ENCODE measurements at regions not wholly inside any gene's neighbourhood (a gene's known extent, or its start where the extent isn't known, plus 50 kb on each side); places are given as distances from the start of the nearest gene placed in this dataset.

DNA sequence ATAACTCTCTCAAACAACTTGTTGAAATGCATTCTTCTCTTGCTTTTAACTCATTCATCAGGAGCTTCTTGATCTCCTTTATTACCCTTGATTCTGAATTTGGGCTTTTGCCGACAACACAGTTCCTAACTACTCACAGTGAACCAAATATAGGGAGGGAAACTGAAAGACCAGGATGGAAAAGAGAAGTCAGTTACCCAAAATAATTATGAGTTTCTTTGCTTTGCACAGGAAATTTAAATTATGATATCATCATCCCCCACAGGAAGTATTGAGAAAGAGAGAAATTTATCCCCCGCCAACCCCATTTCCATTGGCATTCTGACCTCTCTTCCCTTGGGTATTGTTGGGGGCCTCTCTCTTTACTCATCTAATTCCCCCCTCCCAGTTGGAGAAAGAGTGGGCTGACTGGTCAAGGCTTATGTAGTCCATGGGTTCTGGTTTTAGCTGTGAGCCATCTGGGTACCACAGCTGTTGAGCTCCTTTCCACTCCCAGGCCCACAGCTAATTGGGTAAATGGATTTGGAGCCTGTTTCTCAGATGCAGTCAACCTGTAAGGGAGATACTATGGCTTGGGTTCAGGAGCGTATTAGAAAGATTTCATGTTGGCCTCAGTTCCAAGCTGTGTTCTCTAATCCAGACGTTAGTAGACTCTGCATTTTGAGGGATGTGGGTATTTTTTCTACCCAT is 109.0 kb downstream of the FZD1 start:
- Mint-ChIP-seq H3K4me1 (ENCODE audit: low read depth) (peaks cover 5% of the 10 kb centered on the region), H3K4me3 (ENCODE audit: unreplicated experiment) (no peak overlapping the region), H3K27ac (ENCODE audit: unreplicated experiment) (no peak overlapping the region), H3K36me3 (ENCODE audit: low read depth) (no peaks in the 10 kb centered on the region), H3K27me3 (ENCODE audit: low read depth) (peaks cover 3% of the 10 kb centered on the region), H3K9me3 (ENCODE audit: low read depth) (no peaks in the 10 kb centered on the region)
- no peak for DNase-seq (ENCODE audit: low spot score)
- TF ChIP-seq, protein P1, sequence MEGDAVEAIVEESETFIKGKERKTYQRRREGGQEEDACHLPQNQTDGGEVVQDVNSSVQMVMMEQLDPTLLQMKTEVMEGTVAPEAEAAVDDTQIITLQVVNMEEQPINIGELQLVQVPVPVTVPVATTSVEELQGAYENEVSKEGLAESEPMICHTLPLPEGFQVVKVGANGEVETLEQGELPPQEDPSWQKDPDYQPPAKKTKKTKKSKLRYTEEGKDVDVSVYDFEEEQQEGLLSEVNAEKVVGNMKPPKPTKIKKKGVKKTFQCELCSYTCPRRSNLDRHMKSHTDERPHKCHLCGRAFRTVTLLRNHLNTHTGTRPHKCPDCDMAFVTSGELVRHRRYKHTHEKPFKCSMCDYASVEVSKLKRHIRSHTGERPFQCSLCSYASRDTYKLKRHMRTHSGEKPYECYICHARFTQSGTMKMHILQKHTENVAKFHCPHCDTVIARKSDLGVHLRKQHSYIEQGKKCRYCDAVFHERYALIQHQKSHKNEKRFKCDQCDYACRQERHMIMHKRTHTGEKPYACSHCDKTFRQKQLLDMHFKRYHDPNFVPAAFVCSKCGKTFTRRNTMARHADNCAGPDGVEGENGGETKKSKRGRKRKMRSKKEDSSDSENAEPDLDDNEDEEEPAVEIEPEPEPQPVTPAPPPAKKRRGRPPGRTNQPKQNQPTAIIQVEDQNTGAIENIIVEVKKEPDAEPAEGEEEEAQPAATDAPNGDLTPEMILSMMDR (IDR thresholded peaks at IDR 0.05) = no peak

DNA sequence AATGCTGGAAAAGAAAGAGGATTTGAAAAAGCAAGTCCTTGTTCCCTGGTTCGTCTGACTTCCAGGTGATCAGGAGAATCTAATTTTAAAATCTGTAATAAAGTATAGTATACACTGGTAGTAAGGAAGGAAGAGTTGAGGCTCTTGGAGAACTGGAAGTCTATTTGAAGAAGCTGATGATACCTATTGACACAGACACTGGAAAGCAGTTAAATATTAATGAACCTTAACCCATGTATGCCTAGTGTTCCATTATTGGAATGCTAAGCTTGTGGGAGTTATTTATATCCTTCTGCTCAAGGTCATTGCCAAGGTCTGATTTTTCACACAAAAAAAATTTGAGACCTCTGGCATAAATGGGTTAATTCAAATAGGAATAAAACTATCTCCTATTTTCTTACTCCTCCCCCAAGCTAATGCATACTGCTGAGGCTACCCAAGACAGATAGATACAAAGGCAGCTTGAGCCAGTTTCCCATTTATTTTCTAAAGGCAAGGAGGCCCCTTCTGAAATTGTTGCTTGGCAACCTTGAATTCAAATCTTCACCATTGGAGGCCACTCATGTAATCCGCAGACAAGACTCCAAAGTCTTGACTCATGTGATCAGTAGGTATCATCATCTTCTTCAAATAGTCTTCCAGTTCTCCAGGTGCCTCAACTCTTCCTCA is 110.2 kb downstream of the FZD1 start:
- H3K27me3 Mint-ChIP-seq (ENCODE audit: low read depth) = peaks cover 3% of the 10 kb centered on the region
- H3K4me3 Mint-ChIP-seq (ENCODE audit: unreplicated experiment) = no peak overlapping the region
- no peak for DNase-seq (ENCODE audit: low spot score)
- H3K36me3 Mint-ChIP-seq (ENCODE audit: low read depth) = no peaks in the 10 kb centered on the region
- no peaks in the 10 kb centered on the region for H3K9me3 Mint-ChIP-seq (ENCODE audit: low read depth)
- H3K4me1 Mint-ChIP-seq (ENCODE audit: low read depth) = peaks cover 8% of the 10 kb centered on the region
- no peak overlapping the region for H3K27ac Mint-ChIP-seq (ENCODE audit: unreplicated experiment)
- TF ChIP-seq, protein P1 (IDR thresholded peaks at IDR 0.05) = no peak

DNA sequence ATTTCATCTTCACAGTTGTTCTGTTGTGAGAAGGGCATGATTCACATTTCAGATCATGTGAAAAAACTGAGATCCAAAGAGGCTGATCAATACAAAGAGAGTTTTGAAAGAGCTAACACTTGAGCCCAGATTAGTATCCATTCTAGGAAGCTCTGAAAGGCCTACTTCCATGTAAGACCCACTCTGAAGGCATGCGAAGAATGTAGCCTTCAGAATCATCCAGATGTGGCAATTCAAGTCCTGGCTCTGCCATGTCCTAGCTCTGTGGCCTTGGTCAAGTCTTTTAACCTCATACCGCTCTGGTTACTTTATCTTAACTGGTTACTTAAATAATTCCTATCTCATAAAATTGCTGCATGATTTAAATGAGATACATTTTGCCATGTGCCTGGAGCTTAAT is 111.1 kb downstream of the FZD1 start:
- TF ChIP-seq, protein P1 (IDR thresholded peaks at IDR 0.05) = no peak
- H3K4me3 Mint-ChIP-seq (ENCODE audit: unreplicated experiment) = no peak overlapping the region
- H3K4me1 Mint-ChIP-seq (ENCODE audit: low read depth) = peaks cover 12% of the 10 kb centered on the region
- H3K36me3 Mint-ChIP-seq (ENCODE audit: low read depth) = no peaks in the 10 kb centered on the region
- H3K27ac Mint-ChIP-seq (ENCODE audit: unreplicated experiment) = no peak overlapping the region
- peaks cover 1% of the 10 kb centered on the region for H3K27me3 Mint-ChIP-seq (ENCODE audit: low read depth)
- no peaks in the 10 kb centered on the region for H3K9me3 Mint-ChIP-seq (ENCODE audit: low read depth)
- DNase-seq (ENCODE audit: low spot score) = no peak

DNA sequence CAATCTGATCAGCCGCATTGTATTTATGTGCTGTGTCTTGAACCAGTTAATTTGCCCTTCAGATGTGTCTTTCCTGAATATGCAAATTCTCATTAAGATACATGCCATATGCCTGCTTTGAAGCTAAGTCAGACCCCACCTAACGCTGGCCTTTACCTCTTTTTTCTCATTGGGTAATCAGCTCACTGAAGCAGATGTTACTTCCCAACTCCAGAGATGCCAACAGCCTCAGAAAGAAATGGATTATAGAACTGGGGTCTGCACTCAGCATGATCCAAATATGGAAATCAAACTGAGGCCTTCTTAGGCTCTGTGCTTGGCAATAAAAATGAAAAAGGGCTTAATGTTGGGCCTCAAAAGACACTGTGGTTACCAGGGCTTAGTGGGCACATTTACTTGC is 113.9 kb downstream of the FZD1 start:
- H3K27me3 Mint-ChIP-seq (ENCODE audit: low read depth) = no peaks in the 10 kb centered on the region
- TF ChIP-seq, protein P1 (IDR thresholded peaks at IDR 0.05) = no peak
- DNase-seq (ENCODE audit: low spot score) = no peak
- H3K4me1 Mint-ChIP-seq (ENCODE audit: low read depth) = peaks cover 11% of the 10 kb centered on the region
- no peak overlapping the region for H3K27ac Mint-ChIP-seq (ENCODE audit: unreplicated experiment)
- H3K36me3 Mint-ChIP-seq (ENCODE audit: low read depth) = no peaks in the 10 kb centered on the region
- H3K9me3 Mint-ChIP-seq (ENCODE audit: low read depth) = no peaks in the 10 kb centered on the region
- no peak overlapping the region for H3K4me3 Mint-ChIP-seq (ENCODE audit: unreplicated experiment)

DNA sequence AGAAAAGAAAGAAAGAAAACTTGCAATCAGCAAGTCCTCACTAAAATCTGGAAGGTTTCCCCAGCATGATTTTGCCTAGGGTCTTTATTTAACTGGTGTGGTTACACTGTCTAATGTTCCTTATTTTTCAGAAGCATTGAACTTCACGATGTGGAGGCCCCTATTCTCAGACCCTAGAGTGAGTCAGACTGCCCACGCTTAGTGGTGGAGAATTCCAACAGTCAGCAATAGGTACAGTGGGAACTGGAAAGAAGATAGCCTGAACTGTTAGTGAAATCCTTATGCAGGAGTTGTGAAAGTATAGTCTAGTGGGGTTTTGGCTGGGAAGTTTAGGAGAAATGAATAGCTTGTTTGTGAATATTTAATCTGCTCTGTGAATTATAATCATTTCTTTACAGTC is 115.0 kb downstream of the FZD1 start:
- TF ChIP-seq, protein P1 (IDR thresholded peaks at IDR 0.05) = no peak
- H3K27me3 Mint-ChIP-seq (ENCODE audit: low read depth) = no peaks in the 10 kb centered on the region
- H3K4me3 Mint-ChIP-seq (ENCODE audit: unreplicated experiment) = no peak overlapping the region
- H3K36me3 Mint-ChIP-seq (ENCODE audit: low read depth) = no peaks in the 10 kb centered on the region
- no peaks in the 10 kb centered on the region for H3K9me3 Mint-ChIP-seq (ENCODE audit: low read depth)
- H3K4me1 Mint-ChIP-seq (ENCODE audit: low read depth) = peaks cover 14% of the 10 kb centered on the region
- DNase-seq (ENCODE audit: low spot score) = no peak
- H3K27ac Mint-ChIP-seq (ENCODE audit: unreplicated experiment) = no peak overlapping the region

All from chondrocyte (in vitro differentiated cells).